CD4-positive, CD25-positive, alpha-beta regulatory T cell (primary cell): ENCODE measurements at regions not wholly inside any gene's neighbourhood (a gene's known extent, or its start where the extent isn't known, plus 50 kb on each side); places are given as distances from the start of the nearest gene placed in this dataset.

Experiments used
- ATAC-seq, 2 donors: fragments of 150-1000 bp; cut with Tn5 transposase; one replicate each; pipeline ENCODE4 v1.10.0; 2021; ENCODE audit warnings: low read depth in 2 of 2, moderate number of reproducible peaks in 2 of 2, moderate library complexity in 1 of 2
- DNase-seq, 3 donors: peaks; one replicate each; pipeline versions ENCODE4 v3.0.0 to v3.0.0-alpha.2; 2012 to 2022; ENCODE audit warnings: mixed read lengths in 1 of 3
- H3K27ac ChIP-seq: one replicate; pipeline ENCODE4 v1.7.0; 2013; ENCODE audit warnings: mild to moderate bottlenecking, low read length; ENCODE audit not compliant: insufficient read depth, poor library complexity, severe bottlenecking
- H3K27me3 ChIP-seq: one replicate; pipeline ENCODE4 v1.7.0; 2013; ENCODE audit warnings: low read length; ENCODE audit not compliant: control insufficient read depth, insufficient read depth
- H3K36me3 ChIP-seq: one replicate; pipeline ENCODE4 v1.7.0; 2013; ENCODE audit warnings: mild to moderate bottlenecking, low read length, moderate library complexity; ENCODE audit not compliant: control insufficient read depth, insufficient read depth
- H3K4me1 ChIP-seq: 2 replicates; pipeline ENCODE4 v1.7.0; 2013; ENCODE audit warnings: mild to moderate bottlenecking, low read length; ENCODE audit not compliant: insufficient read depth, control insufficient read depth, poor library complexity, severe bottlenecking
- H3K4me3 ChIP-seq: one replicate; pipeline ENCODE4 v1.7.0; 2013; ENCODE audit warnings: low read depth, mild to moderate bottlenecking, low read length, moderate library complexity
- H3K9me3 ChIP-seq, 2 experiments: 1 replicate in 1 of 2; 2 replicates in 1 of 2; pipeline ENCODE4 v1.7.0; 2013; ENCODE audit warnings: low read length in 2 of 2, mild to moderate bottlenecking in 1 of 2, moderate library complexity in 1 of 2; ENCODE audit not compliant: control insufficient read depth in 2 of 2
- H3K27ac Mint-ChIP-seq, 3 donors: one replicate each; pipeline ENCODE4 v1.8.0; 2020 to 2022; ENCODE audit warnings: mild to moderate bottlenecking in 3 of 3, mixed read lengths in 3 of 3, moderate library complexity in 2 of 3
- H3K27me3 Mint-ChIP-seq: one replicate; pipeline ENCODE4 v1.8.0; 2022; ENCODE audit warnings: mild to moderate bottlenecking, mixed read lengths
- H3K36me3 Mint-ChIP-seq: one replicate; pipeline ENCODE4 v1.8.0; 2020; ENCODE audit warnings: mixed read lengths
- H3K4me1 Mint-ChIP-seq, 4 donors: one replicate each; pipeline ENCODE4 v1.8.0; 2020 to 2022; ENCODE audit warnings: mixed read lengths in 4 of 4, mild to moderate bottlenecking in 1 of 4
- H3K4me3 Mint-ChIP-seq, 4 donors: one replicate each; pipeline ENCODE4 v1.8.0; 2020 to 2022; ENCODE audit warnings: mild to moderate bottlenecking in 4 of 4, mixed read lengths in 4 of 4, moderate library complexity in 3 of 4
- H3K9me3 Mint-ChIP-seq, 7 donors: one replicate each; pipeline ENCODE4 v1.8.0; 2020 to 2022; ENCODE audit warnings: mixed read lengths in 7 of 7, mild to moderate bottlenecking in 3 of 7, moderate library complexity in 2 of 7

DNA sequence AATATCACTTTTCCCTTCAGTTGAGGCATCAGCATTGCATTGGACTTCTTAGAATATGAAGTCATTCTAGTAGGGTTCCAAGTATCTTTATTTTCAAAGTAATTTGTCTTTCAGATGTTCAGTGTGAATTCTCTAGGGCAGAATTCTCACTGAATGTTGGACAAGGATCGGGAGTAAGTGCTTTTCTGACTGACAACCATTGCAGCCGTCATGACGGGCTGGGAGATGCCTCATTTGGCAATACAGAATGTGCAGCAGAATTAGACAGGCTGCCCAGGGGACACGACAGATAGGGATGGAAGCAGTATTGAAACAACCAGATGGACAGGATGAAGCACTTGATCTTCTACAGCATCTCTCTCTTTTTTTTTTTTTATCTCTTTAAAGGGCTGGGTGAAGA is 129.0 kb downstream of the ICE1 start:
- no peaks in the 10 kb centered on the region for H3K4me1 ChIP-seq
- H3K27me3 ChIP-seq = peaks cover 4% of the 10 kb centered on the region

DNA sequence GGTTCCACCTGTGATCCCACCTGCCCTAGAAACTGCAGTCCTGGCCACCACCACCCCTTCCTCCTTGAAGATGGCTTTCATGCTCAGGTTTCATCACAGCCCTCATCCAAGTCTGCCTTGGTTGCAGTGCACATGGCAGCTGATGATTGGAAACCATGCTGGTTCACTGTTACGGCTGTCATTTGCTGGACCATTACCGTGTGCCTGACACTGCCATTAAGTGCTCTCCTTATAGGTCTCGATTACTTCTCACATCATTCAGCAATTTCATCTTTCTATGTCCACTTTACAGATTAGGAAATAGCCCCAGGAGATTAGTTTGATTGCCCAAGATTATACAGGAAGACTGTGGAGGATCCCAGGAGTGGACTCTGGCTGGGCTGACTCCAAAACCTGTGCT is 123.9 kb downstream of the ICE1 start:
- Histone ChIP-seq H3K27me3 (peaks cover 4% of the 10 kb centered on the region), H3K36me3 (no peaks in the 10 kb centered on the region), H3K4me3 (no peak overlapping the region), H3K27ac (no peak overlapping the region), H3K4me1 (no peaks in the 10 kb centered on the region), H3K9me3 (no peaks in the 10 kb centered on the region)
- Mint-ChIP-seq H3K4me1 (no peaks in the 10 kb centered on the region), H3K4me3 (no peak overlapping the region), H3K27ac (no peak overlapping the region), H3K36me3 (no peaks in the 10 kb centered on the region), H3K27me3 (peaks cover 13% of the 10 kb centered on the region), H3K9me3 (peaks cover 0 to 1% (median 0%) of the 10 kb centered on the region in 7 donors)
- DNase-seq (no peak), ATAC-seq (no peak)

More for the DNA sequence above, 129.0 kb downstream of the ICE1 start:
- Histone ChIP-seq H3K36me3 (no peaks in the 10 kb centered on the region), H3K4me3 (no peak overlapping the region), H3K9me3 (no peaks in the 10 kb centered on the region), H3K27ac (no peak overlapping the region)
- no peaks in the 10 kb centered on the region for H3K4me1 Mint-ChIP-seq
- no peak overlapping the region for H3K27ac Mint-ChIP-seq
- no peaks in the 10 kb centered on the region for H3K36me3 Mint-ChIP-seq
- no peak overlapping the region for H3K4me3 Mint-ChIP-seq
- peaks cover 14% of the 10 kb centered on the region for H3K27me3 Mint-ChIP-seq
- DNase-seq (no peak), ATAC-seq (no peak)
- peaks cover 0 to 2% (median 0%) of the 10 kb centered on the region in 7 donors for H3K9me3 Mint-ChIP-seq

DNA sequence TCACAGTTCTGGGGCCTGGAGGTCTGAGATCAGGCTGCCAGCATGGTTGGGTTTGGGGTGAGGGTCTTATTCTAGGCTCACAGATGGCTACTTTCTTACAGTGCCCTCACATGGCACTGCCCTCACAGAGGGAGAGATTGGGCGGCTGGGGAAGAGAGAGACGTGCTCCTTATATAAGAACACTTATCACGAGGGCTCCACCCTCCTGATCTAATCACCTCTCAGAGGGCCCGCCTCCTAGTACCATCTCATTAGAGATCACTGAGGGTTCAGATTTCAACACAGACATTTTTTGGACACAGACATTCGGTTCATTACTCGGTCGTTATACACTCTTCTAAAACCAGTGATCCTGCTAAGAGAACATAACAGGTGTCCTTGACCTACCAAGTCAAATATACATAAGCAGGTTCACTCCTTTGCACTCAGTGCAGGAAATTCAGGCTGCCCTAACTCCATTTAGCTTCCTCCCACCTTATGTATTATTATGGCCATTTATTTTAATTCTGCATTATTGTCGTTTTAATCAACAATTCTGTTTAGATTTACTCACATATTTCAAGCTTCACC is 121.7 kb downstream of the ICE1 start:
- DNase-seq = no peak
- Histone ChIP-seq H3K4me1 (no peaks in the 10 kb centered on the region), H3K9me3 (no peaks in the 10 kb centered on the region), H3K27me3 (peaks cover 4% of the 10 kb centered on the region), H3K27ac (no peak overlapping the region), H3K4me3 (no peak overlapping the region), H3K36me3 (no peaks in the 10 kb centered on the region)
- Mint-ChIP-seq H3K27me3 (peaks cover 17% of the 10 kb centered on the region), H3K4me3 (no peak overlapping the region), H3K4me1 (no peaks in the 10 kb centered on the region), H3K27ac (no peak overlapping the region), H3K9me3 (peaks cover 0 to 3% (median 0%) of the 10 kb centered on the region in 7 donors), H3K36me3 (no peaks in the 10 kb centered on the region)
- ATAC-seq = no peak

DNA sequence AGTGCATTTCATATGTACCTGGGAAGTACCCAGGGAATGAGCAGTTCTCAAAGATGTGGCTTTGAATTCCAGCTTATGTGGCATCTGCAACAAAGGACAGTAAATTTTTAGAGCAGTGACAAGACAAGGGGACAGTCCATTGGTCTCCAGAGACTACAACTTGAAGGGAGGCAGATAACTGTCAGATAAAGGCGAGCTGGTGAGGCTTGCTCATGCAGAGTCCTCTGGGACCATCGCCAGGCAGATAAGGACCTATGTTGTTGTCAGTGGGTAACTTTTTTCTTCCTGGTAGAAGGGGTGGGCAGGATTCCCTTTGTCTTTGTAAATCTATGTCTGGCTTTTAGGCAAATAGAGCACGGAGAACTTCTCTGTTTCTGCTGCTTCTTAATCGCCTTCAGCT is 120.2 kb downstream of the ICE1 start:
- H3K27me3 Mint-ChIP-seq = peaks cover 19% of the 10 kb centered on the region
- peaks cover 0 to 3% (median 0%) of the 10 kb centered on the region in 7 donors for H3K9me3 Mint-ChIP-seq
- Histone ChIP-seq H3K27me3 (no peaks in the 10 kb centered on the region), H3K4me1 (no peaks in the 10 kb centered on the region), H3K4me3 (no peak overlapping the region), H3K27ac (no peak overlapping the region), H3K9me3 (no peaks in the 10 kb centered on the region), H3K36me3 (no peaks in the 10 kb centered on the region)
- no peak for DNase-seq
- H3K4me1 Mint-ChIP-seq = no peaks in the 10 kb centered on the region
- H3K4me3 Mint-ChIP-seq = no peak overlapping the region
- no peak for ATAC-seq
- no peaks in the 10 kb centered on the region for H3K36me3 Mint-ChIP-seq
- H3K27ac Mint-ChIP-seq = no peak overlapping the region

DNA sequence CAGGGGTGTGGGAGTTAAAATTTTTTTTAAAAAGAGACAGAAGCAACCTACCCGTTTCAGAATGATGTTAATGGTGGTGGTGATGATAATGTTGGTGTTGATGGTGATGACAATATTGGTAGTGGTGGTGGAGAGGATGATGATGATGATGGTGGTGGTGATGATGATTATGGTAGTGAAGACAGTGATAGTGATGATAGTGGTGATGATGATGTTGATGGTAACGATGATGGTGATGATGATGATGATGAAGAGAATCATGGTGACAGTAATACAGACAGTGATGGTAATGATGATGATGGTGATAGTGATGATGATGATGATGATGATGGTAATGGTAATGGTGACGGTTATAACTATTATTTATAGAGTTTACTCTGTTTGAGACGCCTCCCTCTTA is 117.6 kb downstream of the ICE1 start:
- H3K36me3 ChIP-seq = no peaks in the 10 kb centered on the region

More for the DNA sequence above, 117.6 kb downstream of the ICE1 start:
- Mint-ChIP-seq H3K4me1 (no peaks in the 10 kb centered on the region), H3K4me3 (no peak overlapping the region), H3K27me3 (peaks cover 19% of the 10 kb centered on the region), H3K9me3 (peaks cover 0 to 3% (median 0%) of the 10 kb centered on the region in 7 donors), H3K36me3 (no peaks in the 10 kb centered on the region), H3K27ac (no peak overlapping the region)
- Histone ChIP-seq H3K9me3 (no peaks in the 10 kb centered on the region), H3K27ac (no peak overlapping the region), H3K4me1 (no peaks in the 10 kb centered on the region), H3K27me3 (no peaks in the 10 kb centered on the region), H3K4me3 (no peak overlapping the region)
- no peak for DNase-seq
- no peak for ATAC-seq
